Fibroblast of skin of abdomen (primary cell): ENCODE measurements at regions not wholly inside any gene's neighbourhood (a gene's known extent, or its start where the extent isn't known, plus 50 kb on each side); places are given as distances from the start of the nearest gene placed in this dataset.

Experiments
- DNase-seq: peaks from one replicate; pipeline ENCODE4 v3.0.0-alpha.2; 2013

DNA sequence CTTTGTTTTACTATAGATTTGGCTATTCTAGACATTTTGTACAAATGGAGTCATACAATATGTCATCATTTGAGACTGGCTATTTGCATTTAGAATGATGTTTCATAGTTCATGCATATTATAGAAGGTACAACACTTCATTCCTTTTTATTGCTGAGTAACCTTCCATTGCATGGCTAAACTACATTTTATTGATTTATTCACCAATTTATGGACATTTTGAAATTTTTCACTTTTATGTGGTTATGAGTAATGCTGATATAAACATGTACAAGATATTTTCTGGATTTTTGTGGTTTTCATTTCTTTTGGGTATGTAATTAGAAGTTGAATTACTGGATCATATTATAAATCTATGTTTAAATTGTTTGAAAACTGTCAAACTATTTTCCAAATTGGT lies 710.3 kb upstream of the SLITRK5 start:
- DNase-seq, result peak; percentile 62

DNA sequence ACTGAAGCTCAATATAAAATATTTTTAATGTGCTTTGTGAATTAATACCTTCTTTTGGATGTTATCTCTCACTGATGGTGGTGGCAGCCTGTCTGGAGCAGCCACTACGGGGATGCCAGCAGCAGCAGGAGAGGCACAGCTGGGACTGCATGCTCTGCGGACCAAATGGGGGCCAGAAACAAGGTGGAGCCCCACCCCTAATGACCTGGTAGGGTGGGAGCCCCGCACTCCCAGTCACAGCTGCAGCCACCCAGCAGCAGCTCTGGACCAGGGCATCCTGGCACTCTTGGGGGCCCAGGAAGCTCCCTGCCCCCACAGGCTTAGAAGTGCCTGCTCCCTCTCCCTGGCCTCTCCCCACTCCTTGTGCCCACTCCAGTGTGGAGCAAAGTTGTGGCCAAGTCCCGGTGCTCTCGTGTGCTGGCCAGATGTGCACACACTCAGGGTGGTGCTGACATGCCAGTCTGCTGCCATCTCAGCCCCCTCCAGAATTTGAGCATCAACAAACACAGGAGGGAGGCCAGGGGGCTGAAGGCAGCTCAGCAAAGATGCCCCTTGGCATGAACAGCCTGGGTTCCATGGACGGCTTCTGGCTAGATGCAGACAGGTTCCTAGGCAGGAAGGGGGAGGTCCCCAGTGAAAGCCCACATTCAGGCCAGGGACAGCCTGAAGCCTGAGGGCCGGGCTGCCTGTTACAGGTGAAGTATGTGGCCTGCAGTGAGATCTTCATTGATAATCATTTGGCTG lies 696.7 kb upstream of the SLITRK5 start:
- no peak for DNase-seq

DNA sequence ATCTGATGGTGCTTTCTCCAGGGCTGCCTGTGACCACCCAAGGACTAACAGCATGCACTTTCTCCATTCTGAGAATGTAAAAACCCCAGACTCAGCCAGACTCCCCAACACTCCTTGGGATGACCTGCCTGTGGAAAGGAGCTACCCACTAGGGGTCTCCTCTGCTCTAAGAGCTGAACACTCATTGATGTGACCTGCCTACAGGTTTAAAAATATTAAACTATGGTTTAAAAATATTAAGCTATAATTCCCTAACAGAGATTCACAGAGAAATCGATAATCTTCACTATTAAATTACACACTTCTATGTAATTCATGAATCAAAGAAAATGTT lies 696.2 kb upstream of the SLITRK5 start:
- DNase-seq, result no peak

DNA sequence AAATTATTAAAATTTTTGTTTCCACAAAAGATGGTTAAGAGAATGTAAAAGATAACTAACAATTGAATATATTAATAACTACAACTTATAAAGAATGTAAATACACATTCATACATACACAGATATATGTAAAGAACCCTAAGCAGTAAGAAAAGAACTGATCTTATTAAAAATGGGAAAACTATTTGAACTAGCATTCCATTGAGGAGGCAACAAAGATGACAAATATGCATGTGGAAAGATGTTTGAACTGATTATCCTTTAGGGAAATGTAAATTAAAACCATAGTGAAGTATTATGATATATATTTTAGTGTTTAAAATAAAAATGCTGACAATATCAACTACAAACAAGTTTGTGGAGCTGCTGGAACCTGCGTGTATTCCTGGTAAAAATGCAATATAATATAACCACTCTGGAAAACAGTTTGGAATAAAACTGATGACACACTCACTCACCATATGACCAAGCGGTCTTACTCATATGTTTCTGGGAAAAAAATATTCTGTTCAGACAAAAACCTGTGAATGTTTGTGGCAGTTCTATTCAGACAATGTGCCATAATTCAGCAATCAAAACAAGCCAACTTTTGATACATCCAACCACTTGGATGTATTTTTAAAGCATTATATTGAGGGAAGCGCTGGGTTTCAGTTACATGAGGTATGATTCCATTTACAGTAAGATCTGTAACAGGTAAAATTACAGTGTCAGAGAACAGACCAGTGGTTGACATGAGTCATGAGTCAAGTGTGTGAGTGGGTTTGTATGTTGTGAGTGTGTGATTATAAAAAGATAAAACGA lies 694.4 kb upstream of the SLITRK5 start:
- peak; percentile 12 for DNase-seq

DNA sequence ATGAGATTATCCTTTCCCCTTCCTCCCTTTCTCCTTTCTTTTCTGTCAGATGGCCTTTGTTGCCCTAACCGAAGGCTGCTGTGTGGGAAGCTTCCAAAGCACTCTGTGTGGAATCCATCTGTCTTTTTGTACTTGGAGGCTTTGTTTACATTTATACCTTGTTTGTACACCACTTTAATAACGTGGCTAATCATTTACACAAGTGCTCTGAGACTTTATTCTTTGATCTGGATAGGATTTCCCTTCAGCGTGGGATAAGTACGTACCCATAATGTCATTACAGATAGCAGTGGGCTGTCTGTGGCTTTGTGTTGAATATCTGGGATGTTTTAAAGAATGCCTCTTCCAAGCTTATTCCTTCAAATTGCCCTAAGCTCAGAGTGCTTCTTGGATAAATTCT lies 684.7 kb upstream of the SLITRK5 start:
- no peak for DNase-seq

DNA sequence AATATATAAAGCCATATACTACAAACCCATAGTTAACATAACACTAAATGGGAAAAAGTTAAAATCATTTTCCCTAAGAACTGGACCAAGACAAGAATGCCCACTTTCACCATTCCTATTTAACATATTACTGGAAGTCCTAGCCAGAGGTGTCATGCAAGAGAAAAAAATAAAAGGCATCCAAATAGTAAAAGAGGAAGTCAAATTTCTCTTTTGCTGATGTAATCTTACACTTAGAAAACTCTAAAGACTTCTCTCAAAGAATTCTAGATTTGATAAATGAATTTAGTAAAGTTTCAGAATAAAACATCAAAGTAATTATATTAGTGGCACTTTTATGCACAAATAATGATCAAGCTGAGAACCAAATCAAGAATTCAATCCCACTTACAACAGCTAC lies 678.9 kb upstream of the SLITRK5 start:
- no peak for DNase-seq

DNA sequence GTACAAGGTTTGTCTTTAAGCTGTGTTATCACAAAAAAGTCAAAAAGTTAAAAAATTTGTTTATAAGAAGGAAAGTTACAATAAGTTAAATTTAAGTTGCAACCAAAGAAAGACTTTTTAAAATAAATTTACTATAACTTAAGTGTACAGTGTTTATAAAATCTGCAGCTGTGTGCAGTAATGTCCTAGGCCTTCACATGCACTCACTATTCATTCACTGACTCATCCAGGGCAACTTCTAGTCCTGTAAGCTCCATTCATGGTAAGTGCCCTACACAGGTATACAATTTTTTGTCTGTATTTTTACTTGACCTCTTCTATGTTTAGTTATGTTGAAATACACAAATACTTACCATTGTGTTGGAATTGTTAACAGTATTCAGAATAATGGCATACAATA lies 667.9 kb upstream of the SLITRK5 start:
- no peak for DNase-seq

DNA sequence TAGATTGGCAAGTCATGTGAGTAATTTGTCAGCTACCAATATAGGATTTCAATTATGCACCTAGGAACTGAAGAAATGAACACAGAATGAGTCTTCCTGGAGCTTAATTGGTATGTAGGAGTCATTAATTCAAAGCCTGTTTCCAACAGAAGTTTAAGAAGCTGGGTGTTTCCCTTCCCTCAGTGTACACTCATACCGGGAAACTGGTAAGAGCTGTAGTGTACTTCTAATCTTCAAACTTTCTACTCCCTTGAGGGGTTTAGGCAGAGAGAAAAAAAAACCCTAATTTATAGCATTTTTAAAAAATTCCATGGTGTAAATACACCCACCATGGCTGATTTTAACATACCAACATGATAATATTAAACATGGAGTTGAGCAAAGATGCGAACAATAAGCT lies 665.7 kb upstream of the SLITRK5 start:
- DNase-seq, result no peak

DNA sequence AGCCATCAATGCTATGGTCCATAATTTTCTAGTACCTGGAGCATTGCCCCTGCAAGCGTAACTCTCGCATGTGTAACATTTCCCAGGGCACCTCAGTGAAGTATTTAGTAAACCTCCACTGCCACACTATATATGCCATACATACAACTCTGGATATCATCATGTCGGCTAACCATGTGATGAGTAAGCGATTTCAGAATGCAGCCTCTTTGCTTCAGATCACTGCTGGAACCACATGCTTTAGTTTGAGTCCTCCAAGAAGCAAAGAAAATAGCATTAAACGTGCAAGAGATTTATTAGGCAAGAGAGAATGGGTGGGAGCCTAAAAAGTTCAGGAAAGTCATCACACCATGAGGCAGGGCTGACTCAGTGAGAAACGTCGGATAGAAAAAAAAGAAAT lies 635.6 kb upstream of the SLITRK5 start:
- peak; percentile 1 for DNase-seq

DNA sequence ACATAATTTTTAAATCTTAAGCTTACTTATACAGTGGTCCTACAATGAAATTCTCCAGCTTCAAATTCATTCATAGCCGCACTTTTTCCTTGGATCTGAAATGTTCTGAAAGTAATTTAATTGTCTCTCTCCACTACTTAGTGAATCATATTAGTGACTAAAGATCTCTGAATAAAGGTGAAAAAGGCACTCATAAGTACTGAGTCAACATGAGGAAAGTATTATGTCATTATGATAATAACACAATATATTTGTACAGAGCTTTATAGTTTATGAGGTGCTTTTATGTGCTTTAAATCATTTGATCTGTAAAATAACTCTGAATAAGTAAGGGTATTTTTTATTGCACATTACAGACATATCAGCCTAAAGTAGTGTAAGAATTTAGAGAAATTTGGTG lies 628.2 kb upstream of the SLITRK5 start:
- DNase-seq, result no peak

DNA sequence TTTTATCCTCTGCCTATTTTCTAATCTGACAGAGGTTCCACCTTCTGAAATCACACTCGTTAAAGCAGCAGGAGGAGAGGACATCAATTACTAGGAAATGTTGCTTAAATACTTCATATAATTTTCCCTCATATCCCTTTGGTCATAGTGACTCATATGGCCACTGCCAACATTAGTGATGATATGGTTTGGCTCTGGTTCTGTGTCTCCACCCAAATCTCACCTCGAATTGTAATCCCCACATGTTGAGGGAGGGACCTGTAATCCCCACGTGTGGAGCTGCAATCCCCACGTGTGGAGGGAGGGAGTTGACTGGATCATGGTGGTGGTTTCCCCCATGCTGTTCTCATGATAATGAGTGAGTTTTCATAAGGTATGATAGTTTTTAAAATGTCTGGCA lies 618.4 kb upstream of the SLITRK5 start:
- DNase-seq, result peak; percentile 0

DNA sequence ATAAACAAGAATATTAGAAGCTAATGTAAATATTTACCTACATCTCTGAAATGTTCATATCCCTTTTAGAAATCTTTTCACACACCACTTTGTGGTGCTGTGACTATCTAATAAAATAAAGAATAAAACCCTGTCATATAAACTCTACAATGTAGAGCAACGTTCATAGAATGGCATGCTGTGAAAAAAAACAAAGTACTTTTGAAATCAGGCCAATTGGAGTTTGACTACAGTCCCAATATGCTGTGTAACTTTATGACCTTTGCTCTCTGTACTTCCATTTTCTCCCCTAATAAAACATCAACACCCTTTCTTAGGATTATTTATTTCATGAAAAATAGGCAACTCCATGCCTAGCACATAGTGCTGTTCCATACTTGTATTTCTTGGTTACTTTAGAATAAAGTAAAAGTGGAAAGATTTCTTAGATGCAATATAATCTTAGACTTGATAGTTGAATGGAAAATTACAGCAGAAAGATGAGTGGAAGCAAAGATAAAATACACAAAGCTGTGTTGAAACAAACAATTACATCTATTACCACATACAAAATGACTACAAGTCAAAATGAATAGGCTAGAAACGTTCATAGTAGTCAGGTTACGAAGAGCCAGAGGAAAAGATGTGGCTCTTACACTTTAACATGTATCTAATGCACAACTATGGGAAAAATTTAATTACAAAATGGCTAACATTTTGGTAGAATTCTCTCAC lies 613.2 kb upstream of the SLITRK5 start:
- no peak for DNase-seq

DNA sequence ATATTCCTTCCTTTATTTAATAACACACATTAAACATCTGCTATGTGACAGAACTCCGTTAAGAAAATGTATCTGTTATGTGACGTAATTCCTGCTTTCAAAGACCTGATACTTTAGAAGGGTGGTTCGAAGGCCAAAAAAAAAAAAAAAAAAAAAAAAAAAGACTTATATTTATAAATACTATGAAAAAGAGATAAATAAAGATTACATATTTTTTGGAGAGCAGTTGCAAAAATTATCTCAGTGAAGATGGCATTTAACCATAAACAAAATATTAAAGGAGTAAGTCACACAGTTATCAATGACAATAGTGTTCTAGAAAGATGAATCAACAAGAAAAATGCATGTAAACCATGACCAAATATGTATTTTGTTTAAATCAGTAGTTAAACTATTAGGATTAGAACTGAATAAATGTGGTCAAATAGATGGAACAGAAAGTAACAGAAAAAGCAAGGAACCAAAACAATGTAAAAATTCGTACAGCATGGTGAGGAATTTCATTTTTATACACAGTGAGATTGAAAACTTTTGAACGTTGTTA lies 612.3 kb upstream of the SLITRK5 start:
- DNase-seq, result no peak

DNA sequence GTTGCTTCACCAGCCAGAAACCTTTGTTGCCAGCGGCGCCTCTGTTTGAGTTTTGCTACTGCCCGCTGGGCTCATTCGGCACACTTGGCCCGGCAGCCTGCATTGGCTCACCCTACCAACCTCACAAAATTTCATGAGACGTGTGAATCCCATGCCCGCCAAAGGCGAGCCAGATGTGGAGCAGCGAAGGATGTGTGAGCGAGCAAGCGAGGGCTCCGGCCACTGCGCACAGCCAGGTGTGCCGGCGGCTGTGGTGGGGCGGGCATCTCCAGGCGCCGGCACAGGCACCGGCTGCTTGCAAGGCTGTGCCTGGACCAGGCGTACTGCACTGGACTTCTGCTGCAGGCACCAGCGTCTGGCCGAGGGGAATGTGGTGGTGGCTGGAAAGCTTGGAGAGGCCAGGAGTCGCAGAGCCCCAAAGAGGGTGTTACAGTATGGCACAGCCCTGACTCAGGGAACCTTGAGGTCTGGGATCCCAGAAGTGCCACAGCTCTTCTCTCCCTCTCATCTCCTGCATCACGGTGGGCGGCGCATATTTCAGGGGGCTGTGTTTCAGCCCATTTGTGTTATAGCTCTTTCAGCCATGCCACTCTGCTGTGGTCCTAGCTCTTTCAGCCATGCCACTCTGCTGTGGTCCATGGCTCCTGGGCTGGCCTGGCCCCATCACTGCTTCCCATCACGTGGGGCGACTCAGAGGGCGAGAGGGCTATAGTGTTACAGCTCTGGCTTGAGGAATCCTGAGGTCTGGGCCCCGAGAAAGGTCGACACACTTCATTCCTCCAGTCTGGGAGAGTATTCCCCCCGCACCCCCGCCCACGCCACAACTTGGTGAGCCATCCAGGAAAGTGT lies 592.0 kb upstream of the SLITRK5 start:
- DNase-seq, result no peak

DNA sequence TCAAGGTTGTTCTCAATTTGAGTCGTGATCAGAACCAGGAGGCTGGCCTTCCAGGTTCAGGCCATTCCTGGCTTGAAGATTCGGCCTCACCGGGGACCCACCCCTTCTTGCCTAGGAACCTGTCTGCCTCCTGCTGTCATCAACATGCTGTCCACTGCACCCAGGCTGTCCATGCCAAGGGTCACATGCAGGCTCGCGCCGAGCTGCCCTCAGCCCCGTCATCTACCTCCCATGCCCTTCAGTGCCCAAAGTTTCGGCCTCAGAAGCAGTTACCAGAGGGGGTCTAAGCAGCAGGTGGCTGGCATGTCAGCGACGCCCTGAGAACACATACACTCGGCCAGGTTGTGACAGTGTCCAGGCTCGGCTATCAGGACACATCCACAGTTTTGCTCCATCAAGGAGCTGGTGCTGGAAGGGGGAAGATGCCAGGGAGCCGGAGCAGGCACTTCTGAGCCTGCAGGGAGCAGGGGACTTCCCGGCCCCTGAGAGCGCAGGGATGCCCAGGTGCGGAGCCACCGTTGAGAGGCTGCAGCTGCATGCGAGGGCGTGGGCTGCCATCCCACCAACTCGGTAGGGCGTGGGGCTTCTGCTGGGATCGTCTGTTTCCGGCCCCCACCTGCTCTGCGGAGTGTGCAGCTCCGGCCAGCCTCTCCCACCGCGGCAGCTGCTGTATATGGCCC lies 590.9 kb upstream of the SLITRK5 start:
- no peak for DNase-seq

DNA sequence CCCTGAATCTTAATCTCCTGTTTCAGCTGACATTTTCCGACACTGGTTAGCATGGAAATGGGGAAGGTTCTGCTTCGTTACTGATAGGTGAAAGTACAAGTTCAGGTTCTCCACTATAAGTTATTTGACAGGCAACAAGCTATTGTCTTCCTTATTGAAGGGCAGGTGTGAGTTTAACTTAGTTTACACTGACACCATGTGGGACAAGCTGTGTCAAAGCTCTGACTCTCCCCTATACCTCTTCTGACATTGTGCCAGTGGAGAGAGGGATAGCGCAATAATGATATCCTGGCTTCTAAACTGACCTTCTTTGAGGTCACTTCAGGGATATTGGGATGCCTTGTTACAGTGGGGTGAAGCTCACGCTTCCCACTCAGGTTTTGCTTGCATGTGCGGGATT lies 587.0 kb upstream of the SLITRK5 start:
- DNase-seq, result no peak

DNA sequence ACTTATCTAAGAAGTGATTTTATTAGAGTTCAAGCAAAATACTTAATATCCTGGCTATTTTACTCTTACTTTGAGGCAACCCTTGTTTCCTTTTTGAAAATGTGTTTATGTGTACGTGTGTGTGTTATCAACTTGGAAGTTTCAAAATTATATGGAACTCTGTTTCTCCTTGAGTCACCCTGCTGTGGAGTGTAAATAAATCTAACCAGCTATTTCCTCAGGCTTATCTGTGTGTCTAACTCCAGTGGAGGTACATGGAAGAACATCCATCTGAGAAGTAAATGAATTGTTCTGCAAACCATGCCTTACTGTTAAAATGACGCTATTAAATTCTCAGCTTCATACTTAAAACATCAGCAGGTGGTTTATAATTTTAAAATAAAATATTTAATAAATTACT lies 583.4 kb upstream of the SLITRK5 start:
- DNase-seq, result no peak

DNA sequence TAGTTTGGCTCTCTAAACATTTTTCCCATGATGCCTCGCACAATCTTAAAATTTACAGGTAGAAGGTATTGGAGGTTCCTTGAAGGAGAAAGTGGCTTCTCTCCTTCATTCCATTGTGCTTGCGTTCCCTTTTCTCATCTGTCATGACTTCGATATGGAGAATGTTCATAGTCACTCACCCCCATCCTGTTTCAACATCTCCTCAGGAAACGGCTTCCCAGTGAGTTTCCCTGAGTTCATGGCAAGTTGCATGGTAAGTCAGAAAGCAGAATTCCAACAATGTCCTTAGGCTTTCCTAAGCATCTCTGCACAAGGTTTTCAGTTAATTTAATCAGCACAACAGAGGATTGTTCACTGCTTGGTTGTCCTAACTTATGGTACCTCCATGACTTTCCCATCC lies 581.8 kb upstream of the SLITRK5 start:
- DNase-seq, result peak; percentile 74

DNA sequence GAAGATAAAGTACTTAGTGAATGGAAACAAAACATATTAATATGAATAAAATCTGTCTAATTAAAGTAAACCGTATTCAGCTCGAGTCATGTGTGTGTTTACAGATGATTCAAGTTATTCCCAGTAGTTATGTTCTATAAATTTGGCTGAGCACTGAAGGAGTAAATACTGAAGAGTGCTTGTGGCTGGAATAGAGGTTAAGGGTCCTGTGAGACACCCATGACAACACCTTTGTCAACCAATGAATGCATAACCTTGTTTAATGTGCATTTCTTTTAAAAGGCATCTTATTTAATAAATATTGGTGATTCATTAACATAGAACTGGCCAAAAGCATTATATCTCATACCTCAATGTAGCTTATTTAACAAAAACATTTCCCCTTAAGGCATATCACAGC lies 577.8 kb upstream of the SLITRK5 start:
- DNase-seq, result no peak

DNA sequence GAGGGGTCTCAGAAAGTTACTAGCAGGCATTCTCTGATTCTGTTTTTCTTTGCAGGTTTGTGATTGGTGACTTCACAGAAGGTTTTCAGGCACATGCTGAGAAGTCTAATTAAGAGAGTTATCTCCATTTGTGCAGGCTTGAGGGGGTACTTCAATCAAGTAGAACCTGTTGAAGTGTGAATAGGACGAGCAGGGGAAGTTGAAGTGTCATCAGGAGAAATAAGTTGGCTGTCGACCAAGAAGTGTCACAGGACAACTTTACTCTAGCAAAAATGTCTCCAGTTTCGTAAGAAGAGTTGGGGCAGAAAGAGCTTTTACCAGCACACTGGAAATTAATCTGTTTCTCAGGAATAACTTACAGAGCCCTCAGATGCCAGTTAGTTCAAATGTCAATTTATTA lies 576.5 kb upstream of the SLITRK5 start:
- no peak for DNase-seq

DNA sequence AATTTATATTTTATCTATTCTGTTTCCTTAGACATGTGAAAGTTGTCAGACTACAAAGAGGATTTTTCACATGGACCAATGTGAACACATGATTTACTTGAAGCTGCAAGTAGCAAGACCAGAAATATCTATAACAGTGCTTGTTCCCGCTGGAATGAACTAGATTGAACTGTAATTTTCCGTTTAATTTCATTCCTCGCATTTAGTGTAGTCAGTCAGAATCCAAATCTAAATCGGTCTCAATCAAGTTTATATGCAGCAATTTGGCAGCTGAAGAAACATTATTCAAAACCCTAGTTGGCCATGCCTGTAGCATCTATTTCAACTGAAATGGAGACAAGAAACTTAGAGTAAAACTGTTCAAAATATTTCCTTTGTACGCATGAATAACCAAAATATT lies 570.7 kb upstream of the SLITRK5 start:
- no peak for DNase-seq

DNA sequence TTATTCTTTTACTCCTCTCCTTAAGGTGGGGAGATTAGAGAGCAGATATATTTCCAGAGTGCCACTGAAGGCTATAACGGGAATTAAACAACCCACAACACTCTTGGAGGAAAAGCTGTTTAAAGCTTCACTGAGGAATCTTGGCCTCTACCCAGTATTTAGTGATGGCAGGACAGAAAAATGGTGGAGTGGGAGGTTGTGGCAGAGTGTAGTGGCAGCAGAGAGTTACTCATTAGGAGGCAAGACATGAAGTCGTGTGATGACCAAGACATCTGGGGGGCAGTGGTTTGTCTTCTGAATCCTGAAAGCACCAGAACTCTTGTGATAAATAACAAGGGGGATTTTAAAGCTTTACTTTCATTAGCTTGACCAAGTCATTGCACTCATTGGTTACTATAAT lies 563.5 kb upstream of the SLITRK5 start:
- DNase-seq, result no peak
